ENCODE measurements at regions not wholly inside any gene's neighbourhood (a gene's known extent, or its start where the extent isn't known, plus 50 kb on each side); places are given as distances from the start of the nearest gene placed in this dataset.

GRCh38 chr4:26020881-26021280 is 106.9 kb downstream of the SMIM20 start:
- no peak for DNase-seq

GRCh38 chr4:26021417-26022345 is 107.7 kb downstream of the SMIM20 start:
- no peak for DNase-seq

GRCh38 chr4:26022346-26023202 is 108.6 kb downstream of the SMIM20 start:
- DNase-seq, result peak; percentile 10

DNA sequence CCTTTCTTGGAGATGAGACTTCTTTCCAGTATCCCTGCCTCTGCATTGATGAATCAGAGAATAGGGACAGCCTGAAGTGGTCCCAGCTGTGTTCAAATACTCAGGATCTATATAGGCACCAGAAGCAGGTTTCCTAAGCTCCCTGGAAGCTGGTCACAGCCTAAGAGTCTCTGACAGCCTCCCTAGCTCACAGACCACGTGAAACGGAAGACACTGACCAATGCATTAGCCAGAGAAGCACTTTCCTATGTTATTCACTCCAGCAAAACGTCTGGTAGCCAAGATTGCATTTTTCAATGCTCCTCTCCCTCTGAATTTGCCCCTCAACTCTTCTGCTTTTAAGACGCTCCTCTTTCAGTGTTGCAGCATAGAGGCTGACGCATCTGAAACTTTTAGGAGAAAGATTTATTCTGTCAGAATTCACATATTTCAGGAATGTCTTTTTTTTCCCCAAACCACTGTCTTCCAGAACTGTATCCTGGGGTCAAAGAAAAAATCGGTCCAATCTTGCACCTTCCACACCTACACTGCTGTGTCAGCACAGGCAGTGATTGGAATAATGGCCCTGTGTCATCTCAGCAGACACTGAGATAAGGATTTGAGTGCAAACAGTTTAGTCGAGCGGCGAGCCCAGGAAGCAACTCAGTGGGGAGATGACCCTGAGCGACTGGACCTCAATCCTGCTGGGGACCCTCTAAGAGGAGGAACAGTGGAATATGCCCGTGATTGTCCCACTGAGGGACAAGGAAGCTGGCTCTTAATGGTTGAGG is 109.4 kb downstream of the SMIM20 start:
- no peak for DNase-seq

- no peak for DNase-seq
These were observed 110.1 kb downstream of the SMIM20 start for GRCh38 chr4:26024079-26024478.

DNA sequence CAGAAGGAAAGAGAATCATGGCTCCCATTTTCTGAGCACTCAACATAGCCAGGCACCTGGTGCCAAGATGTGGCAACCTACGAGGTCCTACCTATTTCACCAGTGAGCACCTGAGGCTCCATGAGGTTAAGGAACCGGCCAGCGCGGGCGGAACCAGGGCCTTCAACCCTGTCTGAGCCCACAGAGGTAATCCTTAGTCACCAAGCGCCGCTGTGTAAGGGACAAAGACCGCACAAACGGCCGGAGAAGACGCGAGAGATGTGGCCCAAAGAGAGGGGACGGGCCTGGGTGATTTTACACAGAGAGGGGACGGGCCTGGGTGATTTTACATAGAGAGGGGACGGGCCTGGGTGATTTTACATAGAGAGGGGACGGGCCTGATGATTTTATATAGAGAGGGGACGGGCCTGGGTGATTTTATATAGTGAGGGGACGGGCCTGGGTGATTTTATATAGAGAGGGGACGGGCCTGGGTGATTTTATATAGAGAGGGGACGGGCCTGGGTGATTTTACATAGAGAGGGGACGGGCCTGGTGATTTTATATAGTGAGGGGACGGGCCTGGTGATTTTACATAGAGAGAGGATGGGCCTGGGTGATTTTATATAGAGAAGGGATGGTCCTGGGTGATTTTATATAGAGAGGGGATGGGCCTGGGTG is 114.2 kb downstream of the SMIM20 start:
- DNase-seq, result no peak

- peak; percentile 1 for DNase-seq
These were observed 115.0 kb downstream of the SMIM20 start for GRCh38 chr4:26028793-26029567.

GRCh38 chr4:26029568-26030131 is 115.6 kb downstream of the SMIM20 start:
- DNase-seq, result no peak

GRCh38 chr4:26030260-26030667 is 116.2 kb downstream of the SMIM20 start:
- DNase-seq, result no peak

GRCh38 chr4:26030780-26031179 is 116.8 kb downstream of the SMIM20 start:
- DNase-seq, result no peak

- DNase-seq, result no peak
These were observed 117.7 kb downstream of the SMIM20 start for GRCh38 chr4:26031704-26032103.

DNA sequence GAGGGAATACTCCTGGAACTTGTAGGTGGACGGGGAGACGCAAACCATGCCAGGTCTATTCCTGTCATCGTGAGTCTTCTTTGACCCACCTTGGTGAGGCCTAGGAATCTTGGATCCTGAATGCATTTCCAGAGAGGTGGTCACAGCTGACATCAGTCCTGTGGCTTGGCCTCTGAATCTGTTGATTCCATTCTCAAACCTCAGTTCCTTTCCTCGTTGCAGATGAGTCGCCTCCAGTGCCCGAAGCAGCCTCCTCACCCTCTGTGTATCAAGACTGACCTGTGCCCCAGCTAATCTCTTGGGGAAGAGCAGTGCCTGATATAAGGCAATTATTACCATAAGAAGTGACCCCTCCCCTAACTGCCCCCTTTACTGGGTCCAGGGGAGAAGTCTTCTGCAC is 118.1 kb downstream of the SMIM20 start:
- DNase-seq, result no peak

DNA sequence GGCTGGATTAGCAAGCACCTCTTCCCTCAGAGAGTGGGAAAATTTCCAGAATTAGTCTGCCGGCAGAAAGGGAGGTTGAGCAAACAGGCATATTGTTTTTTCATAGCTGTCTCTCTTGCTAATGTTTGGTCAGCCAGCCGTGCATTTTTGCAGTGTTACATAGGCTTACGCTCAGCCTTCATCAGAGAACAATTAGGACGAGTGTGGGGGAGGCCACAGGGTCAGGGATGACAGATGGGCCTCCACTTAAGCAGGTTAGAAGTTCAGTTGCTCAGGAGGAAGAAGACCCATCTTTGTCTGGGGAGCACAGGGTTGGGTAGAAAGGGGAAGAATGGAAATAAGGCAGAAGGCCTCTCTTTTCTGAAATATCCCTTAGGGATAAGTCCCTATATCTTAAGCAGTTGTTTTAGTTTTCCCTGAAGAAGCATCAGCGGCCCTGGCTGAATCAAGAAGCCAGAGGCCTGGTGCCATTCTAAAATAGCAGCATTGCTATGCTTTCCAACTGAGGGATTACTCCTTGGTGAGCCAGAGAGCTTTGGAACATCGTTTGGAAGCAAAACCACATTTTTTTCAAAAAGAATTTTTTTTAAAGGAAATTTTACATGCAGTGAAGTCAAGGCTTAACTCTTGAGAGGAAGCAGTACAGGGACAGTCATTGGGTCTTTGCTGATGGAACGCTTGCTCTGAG is 118.8 kb downstream of the SMIM20 start:
- peak; percentile 12 for DNase-seq

DNA sequence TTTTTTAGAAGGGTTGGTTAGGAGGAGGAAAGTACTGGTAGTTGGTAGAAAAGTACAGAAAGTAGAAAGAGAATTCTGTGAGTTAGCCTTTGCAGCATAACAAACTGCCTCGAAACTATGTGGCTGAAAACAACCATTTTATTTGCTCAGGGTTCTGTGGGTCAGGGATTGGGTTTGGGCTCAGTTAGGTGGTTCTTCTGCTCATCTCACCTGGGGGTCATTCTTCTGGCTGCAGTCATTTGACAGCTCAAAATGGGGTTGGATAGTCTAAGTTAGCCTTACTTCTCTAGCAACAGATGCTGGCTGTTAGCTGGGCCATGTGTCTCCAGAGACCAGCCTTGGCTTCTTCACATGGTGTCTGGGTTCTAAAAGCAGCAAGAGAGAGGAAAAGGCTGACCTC is 119.4 kb downstream of the SMIM20 start:
- no peak for DNase-seq

- no peak for DNase-seq
These were observed 120.8 kb downstream of the SMIM20 start for GRCh38 chr4:26034849-26035248.

GRCh38 chr4:26035921-26036320 is 121.9 kb downstream of the SMIM20 start:
- no peak for DNase-seq

- no peak for DNase-seq
These were observed 125.8 kb downstream of the SMIM20 start for GRCh38 chr4:26039639-26040359.

GRCh38 chr4:26044524-26044923 is 130.5 kb downstream of the SMIM20 start:
- DNase-seq, result no peak

DNA sequence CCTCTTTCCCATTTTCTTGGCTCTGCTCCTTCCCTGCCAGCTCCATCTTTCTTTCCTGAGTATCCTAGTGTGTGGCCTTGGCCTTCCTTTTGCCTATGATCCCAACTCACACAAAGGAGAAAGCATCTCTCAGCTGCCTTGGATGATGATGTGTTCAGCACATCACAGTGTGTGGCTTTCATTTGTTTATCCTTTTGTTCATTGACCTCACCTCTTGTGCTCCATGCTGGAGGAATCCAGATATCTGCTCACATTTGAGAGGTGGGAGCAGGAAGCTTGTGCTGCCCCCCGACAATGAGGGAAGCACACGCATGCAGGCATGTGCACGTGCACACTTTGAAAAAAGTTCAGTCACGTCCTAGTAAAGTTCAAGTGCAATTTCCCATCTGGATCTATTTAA is 131.0 kb downstream of the SMIM20 start:
- DNase-seq, result no peak

- DNase-seq, result no peak
These were observed 133.8 kb downstream of the SMIM20 start for GRCh38 chr4:26047795-26048194.

Data from SHP77 treated with DMSO at 0.1 percent for 48 hours (cell line).